HUES6 (cell line): ENCODE measurements at regions not wholly inside any gene's neighbourhood (a gene's known extent, or its start where the extent isn't known, plus 50 kb on each side); places are given as distances from the start of the nearest gene placed in this dataset.
"Not testable (repeated sequence)": the region's sequence is repeated elsewhere in the genome, so short reads cannot be mapped to it uniquely, and the experiment has no call there.

Experiments
- H3K27ac ChIP-seq: 2 replicates; pipeline ENCODE4 v1.7.0; 2013; ENCODE audit warnings: low read depth, mild to moderate bottlenecking, low read length, inconsistent platforms
- H3K27me3 ChIP-seq: 2 replicates; pipeline ENCODE4 v1.6.1; 2013; ENCODE audit warnings: low read length; ENCODE audit not compliant: control insufficient read depth, insufficient read depth
- H3K36me3 ChIP-seq: 2 replicates; pipeline ENCODE4 v1.6.1; 2013; ENCODE audit warnings: low read length; ENCODE audit not compliant: control insufficient read depth, insufficient read depth
- H3K4me1 ChIP-seq: 2 replicates; pipeline ENCODE4 v1.6.1; 2013; ENCODE audit warnings: low read length; ENCODE audit not compliant: control insufficient read depth, insufficient read depth
- H3K4me3 ChIP-seq: 2 replicates; pipeline ENCODE4 v1.5.1; 2013; ENCODE audit warnings: low read depth, low read length
- H3K9ac ChIP-seq: one replicate; pipeline ENCODE4 v1.6.1; 2013; ENCODE audit warnings: mild to moderate bottlenecking, low read length
- H3K9me3 ChIP-seq: 2 replicates; pipeline ENCODE4 v1.6.1; 2013; ENCODE audit warnings: low read depth, low read length; ENCODE audit not compliant: control insufficient read depth, insufficient read depth

- Histone ChIP-seq H3K9ac (peak overlapping the region; percentile 57), H3K27me3 (no peaks in the 10 kb centered on the region), H3K36me3 (no peaks in the 10 kb centered on the region), H3K4me3 (no peak overlapping the region), H3K9me3 (no peaks in the 10 kb centered on the region), H3K27ac (peak overlapping the region; percentile 70; the same call in 1 of the 2 replicates), H3K4me1 (peaks cover 52% of the 10 kb centered on the region)
Observed at GRCh38 chr6:44041461-44042260, 85.6 kb downstream of the MRPL14 start.

GRCh38 chr6:44040786-44041185 is 86.5 kb downstream of the MRPL14 start:
- Histone ChIP-seq H3K4me1 (peaks cover 52% of the 10 kb centered on the region), H3K27me3 (no peaks in the 10 kb centered on the region), H3K4me3 (no peak overlapping the region), H3K36me3 (no peaks in the 10 kb centered on the region), H3K9ac (no peak overlapping the region), H3K9me3 (no peaks in the 10 kb centered on the region), H3K27ac (no peak overlapping the region)

- no peak overlapping the region for H3K27ac ChIP-seq
- H3K4me1 ChIP-seq = peaks cover 52% of the 10 kb centered on the region
- no peaks in the 10 kb centered on the region for H3K9me3 ChIP-seq
- no peak overlapping the region for H3K4me3 ChIP-seq
- no peaks in the 10 kb centered on the region for H3K36me3 ChIP-seq
- no peaks in the 10 kb centered on the region for H3K27me3 ChIP-seq
- H3K9ac ChIP-seq = no peak overlapping the region
Observed at GRCh38 chr6:44039839-44040350, 87.4 kb downstream of the MRPL14 start.

GRCh38 chr6:44039191-44039719 is 88.0 kb downstream of the MRPL14 start:
- Histone ChIP-seq H3K27ac (no peak overlapping the region), H3K4me1 (peaks cover 55% of the 10 kb centered on the region), H3K4me3 (no peak overlapping the region), H3K9ac (no peak overlapping the region), H3K27me3 (no peaks in the 10 kb centered on the region), H3K36me3 (no peaks in the 10 kb centered on the region), H3K9me3 (no peaks in the 10 kb centered on the region)

- H3K27me3 ChIP-seq = no peaks in the 10 kb centered on the region
- no peak overlapping the region for H3K27ac ChIP-seq
- H3K4me1 ChIP-seq = peaks cover 51% of the 10 kb centered on the region
- no peaks in the 10 kb centered on the region for H3K36me3 ChIP-seq
- no peaks in the 10 kb centered on the region for H3K9me3 ChIP-seq
- H3K4me3 ChIP-seq = no peak overlapping the region
- no peak overlapping the region for H3K9ac ChIP-seq
Observed at GRCh38 chr6:44038543-44039065, 88.6 kb downstream of the MRPL14 start.

GRCh38 chr6:44037847-44038542 is 89.3 kb downstream of the MRPL14 start:
- H3K27me3 ChIP-seq = no peaks in the 10 kb centered on the region
- no peak overlapping the region for H3K27ac ChIP-seq
- no peaks in the 10 kb centered on the region for H3K9me3 ChIP-seq
- H3K9ac ChIP-seq = no peak overlapping the region
- H3K4me3 ChIP-seq = no peak overlapping the region
- peaks cover 45% of the 10 kb centered on the region for H3K4me1 ChIP-seq
- H3K36me3 ChIP-seq = no peaks in the 10 kb centered on the region

GRCh38 chr6:44037276-44037675 is 90.0 kb downstream of the MRPL14 start:
- H3K9ac ChIP-seq, H3K27ac ChIP-seq, H3K4me3 ChIP-seq, H3K27me3 ChIP-seq, H3K9me3 ChIP-seq, H3K36me3 ChIP-seq: not testable (repeated sequence)
- peaks cover 38% of the 10 kb centered on the region for H3K4me1 ChIP-seq

GRCh38 chr6:44036699-44037101 is 90.6 kb downstream of the MRPL14 start:
- H3K9ac ChIP-seq = no peak overlapping the region
- no peaks in the 10 kb centered on the region for H3K36me3 ChIP-seq
- H3K9me3 ChIP-seq = no peaks in the 10 kb centered on the region
- H3K4me3 ChIP-seq = no peak overlapping the region
- H3K4me1 ChIP-seq = peaks cover 33% of the 10 kb centered on the region
- no peaks in the 10 kb centered on the region for H3K27me3 ChIP-seq
- H3K27ac ChIP-seq = no peak overlapping the region

- no peaks in the 10 kb centered on the region for H3K36me3 ChIP-seq
- H3K4me3 ChIP-seq = no peak overlapping the region
- no peak overlapping the region for H3K27ac ChIP-seq
- no peaks in the 10 kb centered on the region for H3K9me3 ChIP-seq
- H3K27me3 ChIP-seq = no peaks in the 10 kb centered on the region
- H3K9ac ChIP-seq = no peak overlapping the region
- peaks cover 28% of the 10 kb centered on the region for H3K4me1 ChIP-seq
Observed at GRCh38 chr6:44036196-44036595, 91.1 kb downstream of the MRPL14 start.

- Histone ChIP-seq H3K27me3 (no peaks in the 10 kb centered on the region), H3K4me3 (no peak overlapping the region), H3K9ac (no peak overlapping the region), H3K4me1 (peaks cover 24% of the 10 kb centered on the region; the same call in 1 of the 2 replicates), H3K9me3 (no peaks in the 10 kb centered on the region), H3K27ac (no peak overlapping the region), H3K36me3 (no peaks in the 10 kb centered on the region)
Observed at GRCh38 chr6:44035621-44036020, 91.6 kb downstream of the MRPL14 start.

- H3K9me3 ChIP-seq = no peaks in the 10 kb centered on the region
- H3K36me3 ChIP-seq = no peaks in the 10 kb centered on the region
- H3K9ac ChIP-seq = no peak overlapping the region
- peaks cover 17% of the 10 kb centered on the region; the same call in 1 of the 2 replicates for H3K4me1 ChIP-seq
- H3K27me3 ChIP-seq = no peaks in the 10 kb centered on the region
- H3K27ac ChIP-seq = no peak overlapping the region
- H3K4me3 ChIP-seq = no peak overlapping the region
Observed at GRCh38 chr6:44034931-44035345, 92.3 kb downstream of the MRPL14 start.
